SIG-M5 (cell line): ENCODE measurements at regions not wholly inside any gene's neighbourhood (a gene's known extent, or its start where the extent isn't known, plus 50 kb on each side); places are given as distances from the start of the nearest gene placed in this dataset.
"Not testable (repeated sequence)": the region's sequence is repeated elsewhere in the genome, so short reads cannot be mapped to it uniquely, and the experiment has no call there.

Experiments used
- DNase-seq: peaks from one replicate; lab custom pipeline; 2025; lab: John Stamatoyannopoulos, UW

DNA sequence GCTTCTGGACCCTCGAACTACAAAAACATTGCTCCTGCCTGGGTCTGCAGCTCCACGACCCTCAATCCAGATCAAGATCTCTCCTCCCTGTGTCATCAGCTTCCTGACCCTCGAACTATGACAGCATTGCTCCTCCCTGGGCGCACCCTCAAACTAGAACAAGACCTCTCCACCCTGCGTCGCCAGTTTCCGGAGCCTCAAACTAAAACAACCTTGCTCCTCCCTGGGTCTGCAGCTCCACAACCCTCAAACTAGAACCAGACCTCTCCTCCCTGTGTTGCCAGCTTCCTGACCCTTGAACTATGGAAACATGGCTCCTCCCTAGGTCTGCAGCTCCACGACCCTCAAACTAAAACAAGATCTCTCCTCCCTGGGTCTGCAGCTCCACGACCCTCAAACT, 339.7 kb upstream of the SULF2 start:
- no peak for DNase-seq

DNA sequence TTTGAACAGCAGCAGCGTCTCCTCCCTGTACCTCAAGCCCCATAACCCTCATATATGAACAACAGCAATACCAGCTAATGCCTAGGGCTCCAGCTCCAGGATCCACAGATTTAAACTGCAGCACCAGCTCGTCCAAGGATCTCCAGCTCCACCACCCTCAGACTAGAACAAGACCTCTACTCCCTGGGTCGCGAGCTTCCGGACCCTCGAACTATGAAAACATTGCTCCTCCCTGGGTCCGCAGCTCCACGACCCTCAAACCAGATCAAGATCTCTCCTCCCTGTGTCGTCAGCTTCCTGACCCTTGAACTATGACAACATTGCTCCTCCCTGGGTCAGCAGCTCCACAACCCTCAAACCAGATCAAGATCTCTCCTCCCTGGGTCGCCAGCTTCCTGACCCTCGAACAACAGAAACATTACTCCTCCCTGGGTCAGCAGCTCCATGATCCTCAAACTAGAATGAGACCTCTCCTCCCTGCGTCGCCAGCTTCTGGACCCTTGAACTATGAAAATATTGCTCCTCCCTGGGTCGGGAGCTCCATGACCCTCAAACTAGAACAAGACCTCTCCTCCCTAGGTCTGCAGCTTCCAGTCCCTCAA, 339.0 kb upstream of the SULF2 start:
- DNase-seq: no peak

DNA sequence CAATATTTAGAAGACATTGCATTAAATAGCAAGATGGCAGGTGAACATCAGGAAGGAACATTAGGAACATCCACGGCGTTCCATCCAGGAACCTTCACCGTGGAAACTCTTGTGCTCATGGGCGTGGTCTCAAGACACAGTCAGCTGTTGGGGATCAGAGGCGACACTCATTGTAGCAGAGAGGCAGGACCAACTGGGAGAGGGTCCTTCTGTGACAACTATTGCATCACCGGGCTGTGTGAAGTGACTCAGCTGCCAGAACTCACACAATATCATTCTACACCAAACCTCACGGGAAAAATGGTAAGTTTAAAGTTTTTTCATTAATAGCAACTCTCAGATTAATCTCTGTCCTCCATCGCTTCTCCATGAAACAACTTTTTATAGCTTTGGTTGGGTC, 334.8 kb upstream of the SULF2 start:
- DNase-seq: no peak

DNA sequence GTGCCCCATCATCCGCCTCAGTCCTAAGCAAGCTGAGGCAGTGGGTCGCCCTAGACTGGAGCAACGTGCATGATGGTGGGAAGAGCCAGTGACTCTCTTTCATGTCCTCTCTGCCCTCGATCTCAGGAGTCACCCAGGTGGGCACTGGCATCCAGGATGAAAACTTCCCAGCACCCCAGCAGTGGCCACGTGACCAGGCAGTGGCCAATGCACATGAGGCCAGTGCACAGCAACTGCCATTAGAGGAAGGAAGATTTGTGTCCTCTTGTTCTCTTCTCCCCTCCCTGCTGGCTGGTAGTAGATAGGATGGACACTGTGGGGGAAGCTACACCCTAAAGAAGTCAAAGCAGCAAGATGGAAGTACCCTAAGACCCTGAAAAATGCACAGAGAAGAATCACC, 334.1 kb upstream of the SULF2 start:
- DNase-seq: not testable (repeated sequence)

DNA sequence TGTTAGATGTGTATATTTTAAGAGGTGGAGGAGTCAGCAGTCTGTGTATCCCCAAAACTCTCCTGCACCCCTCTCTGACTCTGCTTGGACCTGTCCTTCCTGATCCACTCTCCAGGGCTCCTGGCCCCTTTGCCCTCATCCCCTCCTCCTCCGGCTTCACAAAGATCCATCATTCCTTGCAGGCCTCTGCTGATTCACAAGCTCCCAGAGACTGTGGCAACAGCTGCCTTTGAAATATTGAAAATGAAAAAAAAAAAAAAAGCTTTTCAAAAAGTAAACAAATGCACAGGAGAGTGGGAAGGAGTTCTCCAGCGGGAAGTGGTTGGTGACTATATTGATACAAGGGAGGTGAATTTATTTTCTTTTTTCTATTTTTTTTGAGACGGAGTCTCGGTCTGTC, 330.2 kb upstream of the SULF2 start:
- no peak for DNase-seq

DNA sequence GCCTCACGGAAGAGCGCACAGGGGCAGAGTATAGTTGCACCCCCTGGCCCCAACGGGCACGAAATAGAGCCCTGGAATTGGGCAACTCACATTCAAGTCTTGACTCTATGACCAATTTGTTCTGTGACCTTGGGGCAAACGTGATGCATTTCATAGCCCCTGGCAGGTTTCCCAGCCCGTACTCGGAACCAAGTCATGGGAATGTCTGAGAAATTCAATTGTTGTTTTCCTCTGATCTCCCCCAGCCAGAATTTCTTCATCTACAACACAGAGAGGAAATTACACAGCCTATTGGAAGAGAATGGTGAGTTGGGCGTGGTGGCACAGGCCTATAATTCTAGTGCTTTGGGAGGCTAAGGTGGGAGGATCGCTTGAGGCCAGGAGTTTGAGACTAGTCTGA, 322.3 kb upstream of the SULF2 start:
- DNase-seq: no peak

DNA sequence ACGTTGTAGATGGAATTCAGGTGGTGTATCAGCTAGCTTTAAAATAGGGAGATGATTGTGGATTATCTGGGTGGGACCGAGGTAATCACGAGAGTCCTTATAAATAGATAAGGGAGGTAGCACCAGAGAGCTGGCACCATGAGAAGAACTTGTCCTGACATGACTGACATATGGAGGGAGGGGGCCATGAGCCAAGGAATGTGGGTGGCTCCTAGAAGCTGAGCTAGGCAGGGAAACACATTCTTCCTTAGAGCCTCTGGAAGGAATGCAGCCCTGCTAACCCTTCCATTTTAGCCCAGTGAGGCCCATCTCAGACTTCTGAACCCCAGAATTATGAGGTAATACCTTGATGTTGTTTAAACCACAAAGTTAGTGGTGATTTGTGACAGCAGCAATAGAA, 321.1 kb upstream of the SULF2 start:
- DNase-seq: no peak

DNA sequence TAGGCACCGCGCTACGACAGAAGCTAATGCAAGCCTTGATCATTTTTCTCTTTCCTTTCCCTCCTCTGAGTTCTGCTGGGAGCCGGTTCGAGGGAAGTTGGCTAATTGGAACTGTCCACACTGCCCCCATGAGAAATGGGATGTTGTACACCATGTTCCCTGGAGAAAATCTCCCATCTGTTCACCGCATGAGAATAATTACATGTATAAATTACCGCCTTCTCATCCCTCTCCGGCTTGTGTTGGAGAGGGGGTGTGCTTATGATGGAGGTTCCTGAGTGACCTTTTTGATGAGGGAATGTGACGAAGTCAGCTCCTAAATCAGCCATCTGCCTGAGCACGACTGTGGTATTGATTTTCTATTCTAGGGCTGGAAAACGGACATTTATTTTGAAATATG, 320.2 kb upstream of the SULF2 start:
- no peak for DNase-seq

DNA sequence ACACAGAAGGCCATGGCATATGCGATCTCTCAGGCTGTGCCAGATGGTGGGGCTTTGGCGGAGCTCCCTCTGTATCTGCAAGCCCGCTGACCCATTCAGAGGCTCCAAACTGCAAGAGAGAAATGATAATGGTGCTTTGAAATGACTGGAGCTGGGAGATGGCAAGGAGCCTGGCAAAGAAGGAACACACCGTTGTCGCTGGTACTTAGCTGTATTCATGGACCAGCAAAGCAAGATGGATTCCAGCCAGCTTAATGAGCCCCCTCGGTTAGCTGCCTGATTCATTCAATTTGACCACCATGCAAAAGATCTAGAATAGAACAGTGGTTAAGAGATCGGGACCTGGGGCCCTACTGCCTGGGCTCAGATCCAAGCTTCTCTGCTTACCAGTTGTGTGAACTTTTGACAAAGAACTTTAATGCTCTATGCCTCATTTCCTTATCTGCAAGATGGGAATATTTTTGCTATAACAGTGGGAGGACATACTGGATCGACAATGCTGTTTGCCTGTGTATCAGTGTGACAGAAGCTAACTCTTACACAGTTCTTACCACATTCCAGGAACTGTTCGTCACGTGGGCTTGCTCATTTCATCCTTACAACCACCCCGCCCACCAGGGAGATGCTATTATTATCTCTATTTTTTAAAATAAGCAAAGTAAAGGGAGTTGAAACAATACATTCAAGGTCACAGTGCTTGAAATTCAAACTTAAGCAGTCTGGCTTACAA, 317.8 kb upstream of the SULF2 start:
- no peak for DNase-seq

DNA sequence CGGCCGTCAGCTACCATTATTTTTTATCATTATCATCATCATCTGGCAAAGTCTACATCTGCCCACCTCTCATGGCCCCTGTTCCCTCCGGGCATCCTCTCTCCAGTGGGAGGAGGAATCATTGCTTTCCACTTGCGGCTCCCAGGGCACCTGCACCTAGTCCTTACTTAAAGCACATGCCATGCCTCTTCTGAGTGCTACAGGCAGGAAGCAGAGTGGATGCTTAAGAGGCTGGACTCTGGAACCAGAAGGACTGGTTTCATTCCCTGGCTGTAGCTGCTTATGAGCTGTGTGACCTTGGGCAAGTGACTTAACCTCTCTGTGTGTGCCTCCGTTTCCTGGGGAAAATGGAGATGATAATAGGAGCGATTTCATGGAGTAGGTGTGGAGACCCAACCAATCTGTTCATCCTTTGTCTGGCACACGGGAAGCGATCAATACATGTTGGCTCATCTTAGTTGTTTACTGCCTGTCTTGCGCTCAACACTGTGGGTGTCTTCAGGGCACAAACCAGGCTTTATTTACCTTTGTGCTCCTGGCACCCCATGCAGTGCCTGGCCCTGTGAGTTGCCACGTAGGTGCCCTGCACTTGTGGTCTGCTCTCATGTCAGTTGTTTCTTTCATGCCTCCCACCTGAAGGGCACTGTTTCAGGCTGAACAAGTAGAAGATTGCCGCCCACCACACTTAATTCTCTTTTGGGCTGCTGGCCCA, 317.0 kb upstream of the SULF2 start:
- DNase-seq: no peak

DNA sequence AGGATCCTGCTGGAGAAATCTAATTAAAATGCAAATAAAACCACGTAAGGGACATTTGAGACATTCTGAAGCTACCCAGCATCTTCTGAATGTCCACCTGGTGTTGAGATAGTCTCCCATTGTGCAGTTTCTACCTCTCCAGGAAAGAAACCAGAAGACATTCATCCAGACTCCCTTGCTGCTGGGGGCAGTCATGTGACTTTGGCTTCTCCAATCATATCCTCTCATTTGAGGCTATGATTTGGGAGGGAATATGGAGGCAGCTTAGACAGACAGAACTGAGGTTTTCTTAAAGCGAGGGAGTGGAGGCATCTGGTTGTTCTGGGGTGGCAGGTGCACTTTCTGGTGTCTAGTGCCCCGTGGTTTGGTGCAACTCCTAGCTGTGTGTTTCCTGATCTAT, 315.2 kb upstream of the SULF2 start:
- no peak for DNase-seq

DNA sequence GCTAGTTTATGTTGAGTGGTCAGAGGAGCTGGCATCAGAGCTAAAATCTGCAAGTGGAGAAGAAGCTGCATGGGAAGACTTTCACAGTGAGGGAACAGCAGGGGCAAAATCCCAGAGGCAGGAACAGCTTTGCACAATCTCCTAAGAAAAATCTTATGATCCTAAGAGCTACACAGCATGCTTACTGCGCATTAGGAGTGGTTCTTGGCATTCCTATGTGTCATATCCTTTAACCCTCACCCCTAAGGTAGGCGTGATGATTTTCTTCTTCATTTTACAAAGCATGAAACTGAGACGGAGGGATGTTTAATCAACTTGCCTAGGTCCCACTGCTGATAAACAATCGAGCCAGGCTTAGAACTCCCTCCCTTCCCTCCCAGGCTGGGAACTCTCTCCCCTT, 313.6 kb upstream of the SULF2 start:
- DNase-seq: no peak

DNA sequence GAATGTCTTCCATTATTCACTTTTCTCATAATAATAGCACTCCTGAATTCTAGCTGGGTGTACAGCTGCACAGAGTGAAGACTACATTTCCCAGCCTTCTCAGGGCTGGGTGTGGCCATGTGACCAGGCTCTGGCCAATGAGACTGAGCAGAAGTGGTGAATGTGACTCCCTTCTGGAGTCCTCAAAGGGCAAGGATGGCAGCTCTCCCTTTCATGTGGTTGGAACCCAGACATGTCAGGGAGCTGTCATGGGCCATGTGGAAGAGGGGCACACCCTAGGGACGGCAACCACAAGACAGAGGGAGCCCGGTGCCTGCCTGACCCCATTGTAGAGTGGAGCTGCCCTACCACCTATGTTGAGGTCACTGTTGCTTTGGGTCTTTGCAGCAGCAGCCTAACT, 312.8 kb upstream of the SULF2 start:
- no peak for DNase-seq

DNA sequence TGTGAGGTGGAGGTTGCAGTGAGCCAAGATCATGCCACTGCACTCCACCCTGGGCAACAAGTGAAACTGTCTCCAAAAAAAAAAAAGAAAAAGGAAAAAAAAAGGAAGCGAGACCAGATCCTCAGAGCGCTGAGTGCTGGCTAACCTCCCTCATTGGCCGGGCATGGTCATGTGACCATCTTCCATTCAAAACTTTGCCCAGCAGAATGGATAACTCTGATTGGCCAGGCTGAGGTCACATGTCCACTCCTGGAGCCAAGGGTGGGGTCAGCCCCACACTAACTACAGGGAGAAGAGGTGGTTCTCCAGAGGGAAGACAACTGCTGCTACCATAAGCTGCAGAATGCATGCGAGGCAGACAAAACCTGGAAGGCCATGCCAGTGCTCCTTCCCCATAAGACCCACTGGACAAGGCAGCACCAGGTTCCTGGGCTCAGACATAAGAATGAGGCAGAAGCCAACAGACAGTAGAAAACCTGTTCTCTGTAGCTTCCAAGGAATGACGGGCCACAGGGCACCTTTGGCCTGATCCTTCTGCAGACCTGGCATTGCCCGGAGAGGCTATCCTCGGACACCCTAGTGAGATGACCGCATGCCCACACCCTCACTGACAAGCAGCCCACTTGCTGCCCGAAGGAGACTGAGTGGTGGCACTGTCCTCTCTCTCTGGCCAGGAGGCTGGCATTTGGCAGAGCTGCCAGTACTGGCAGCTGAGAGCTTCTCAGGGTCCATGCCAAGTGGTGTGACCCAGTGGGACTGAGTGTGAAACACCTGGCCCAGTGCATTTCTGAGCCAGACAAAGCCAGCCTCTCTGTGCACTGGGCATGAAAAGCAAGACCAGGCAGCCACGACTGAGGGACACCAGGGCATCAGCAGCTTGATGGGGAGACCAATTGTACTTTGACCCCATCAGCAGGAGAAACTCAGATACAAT, 311.9 kb upstream of the SULF2 start:
- no peak for DNase-seq

DNA sequence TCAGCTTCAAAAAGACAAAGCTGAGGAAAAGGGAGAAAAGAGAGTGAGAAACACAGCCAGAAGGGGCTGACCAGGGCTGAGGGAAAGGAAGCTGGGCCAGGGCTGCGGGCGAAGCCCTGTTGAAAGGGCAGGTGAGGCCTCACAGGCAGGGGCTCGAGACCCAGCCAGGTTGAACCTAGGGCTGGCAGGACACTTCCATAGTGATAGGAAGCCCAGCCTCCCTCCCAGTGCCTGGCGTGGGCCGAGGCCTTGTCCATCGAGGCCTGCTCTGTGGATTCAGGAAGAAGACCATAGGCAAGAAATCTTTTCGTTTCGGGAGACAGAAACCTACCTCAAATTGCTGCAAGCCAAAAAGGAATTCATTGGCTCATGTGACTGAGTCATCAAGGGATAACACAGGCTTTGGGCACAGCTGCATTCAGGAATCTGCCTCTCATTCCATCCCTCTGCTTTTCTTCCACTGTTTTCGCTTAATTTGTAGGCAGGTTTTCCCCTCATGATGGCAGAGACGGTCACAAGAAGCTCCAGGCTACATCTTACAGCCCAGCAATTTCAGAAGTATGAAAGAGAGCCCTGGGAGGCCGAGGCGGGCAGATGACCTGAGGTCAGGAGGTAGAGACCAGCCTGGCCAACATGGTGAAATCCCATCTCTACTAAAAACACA, 311.1 kb upstream of the SULF2 start:
- no peak for DNase-seq

DNA sequence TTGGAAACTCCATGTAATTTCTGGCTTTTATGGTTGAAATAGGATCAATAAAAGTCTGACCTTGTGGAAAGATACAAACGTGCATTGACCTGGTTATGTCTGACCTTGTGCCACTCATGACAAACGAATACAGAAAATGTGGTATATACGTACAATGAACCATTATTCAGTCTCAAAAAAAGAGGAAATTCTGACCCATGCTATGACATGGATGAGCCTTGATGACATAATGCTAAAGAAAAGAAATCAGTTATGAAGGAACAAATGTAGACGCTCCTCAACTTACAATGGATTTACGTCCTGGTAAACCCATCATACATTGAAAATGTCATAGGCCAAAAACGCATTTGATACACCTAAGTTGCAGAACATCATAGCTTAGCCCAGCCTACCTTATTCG, 309.7 kb upstream of the SULF2 start:
- DNase-seq: no peak

DNA sequence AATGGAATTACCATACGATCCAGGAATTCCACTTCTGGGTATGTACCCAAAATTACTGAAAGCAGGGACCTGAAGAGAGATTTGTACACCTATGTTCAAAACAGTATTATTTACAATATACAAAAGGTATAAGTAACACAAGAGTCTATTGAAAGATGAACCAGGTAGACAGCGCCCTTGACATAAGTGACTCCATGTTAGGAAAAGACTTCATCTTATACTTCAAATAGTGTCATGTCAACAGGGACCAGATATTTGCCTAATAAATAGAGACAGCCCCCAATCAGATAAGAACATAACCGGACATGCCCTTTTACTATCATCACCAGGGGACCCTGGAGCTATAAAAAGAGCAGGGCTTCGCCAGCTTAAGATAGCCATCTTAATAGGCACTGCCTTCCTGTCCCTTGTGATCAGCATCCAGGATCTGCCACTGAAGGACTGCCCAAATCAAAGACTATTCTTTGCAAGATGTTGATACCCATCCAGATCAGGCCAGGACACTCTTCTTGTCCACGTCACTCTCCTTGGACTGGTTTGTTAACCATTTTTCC, 309.0 kb upstream of the SULF2 start:
- DNase-seq: no peak

DNA sequence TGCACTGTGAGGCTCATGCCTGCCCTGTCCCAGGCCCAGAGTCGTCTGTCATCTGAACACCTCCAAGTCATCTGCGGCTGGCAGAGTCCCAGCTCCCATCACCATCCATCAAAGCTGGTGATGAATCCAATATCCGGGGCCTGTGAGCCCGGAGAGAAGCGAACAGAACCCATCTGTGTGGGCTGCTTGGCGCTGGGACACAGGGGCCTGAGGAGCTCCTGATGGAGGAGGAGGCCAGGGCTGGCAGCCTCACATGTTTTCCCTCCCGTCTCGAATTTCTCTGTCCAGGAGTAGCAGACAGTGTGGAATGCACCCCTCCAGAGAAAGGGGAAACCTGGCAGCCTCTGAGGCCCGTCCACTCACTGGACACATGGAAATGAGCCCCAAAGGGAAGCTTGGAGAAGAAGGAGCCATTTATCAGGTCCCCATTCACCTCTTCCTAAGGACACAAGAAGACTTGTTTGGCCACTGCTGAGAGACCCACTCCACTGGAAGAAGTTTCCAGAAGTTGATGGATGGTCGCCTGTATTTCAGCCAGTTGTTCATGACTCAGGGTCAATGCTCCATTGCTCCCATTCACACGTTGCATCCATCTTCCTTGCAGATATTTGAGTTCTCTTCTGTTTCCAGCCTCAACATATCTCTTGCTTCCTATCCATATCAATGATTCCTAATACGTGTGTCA, 307.5 kb upstream of the SULF2 start:
- no peak for DNase-seq

DNA sequence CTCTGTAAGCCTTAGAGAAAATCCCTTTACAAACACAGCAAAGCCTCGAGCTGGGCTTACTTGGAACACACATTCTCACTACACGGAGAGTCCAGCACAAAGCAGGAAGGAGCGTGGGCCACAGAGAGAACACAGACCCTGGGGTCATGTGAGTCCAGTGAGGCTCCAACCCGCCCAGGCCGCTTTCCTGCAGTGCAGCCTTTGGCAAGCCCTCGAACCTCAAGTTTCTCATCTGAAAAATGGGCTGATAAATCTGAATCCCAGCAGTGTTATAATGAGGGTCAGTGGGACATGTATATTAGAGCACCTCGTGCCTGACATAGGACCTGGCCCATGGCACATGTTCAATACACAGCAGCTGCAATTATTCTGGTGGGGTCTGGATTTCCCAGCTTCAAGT, 305.5 kb upstream of the SULF2 start:
- DNase-seq: no peak

DNA sequence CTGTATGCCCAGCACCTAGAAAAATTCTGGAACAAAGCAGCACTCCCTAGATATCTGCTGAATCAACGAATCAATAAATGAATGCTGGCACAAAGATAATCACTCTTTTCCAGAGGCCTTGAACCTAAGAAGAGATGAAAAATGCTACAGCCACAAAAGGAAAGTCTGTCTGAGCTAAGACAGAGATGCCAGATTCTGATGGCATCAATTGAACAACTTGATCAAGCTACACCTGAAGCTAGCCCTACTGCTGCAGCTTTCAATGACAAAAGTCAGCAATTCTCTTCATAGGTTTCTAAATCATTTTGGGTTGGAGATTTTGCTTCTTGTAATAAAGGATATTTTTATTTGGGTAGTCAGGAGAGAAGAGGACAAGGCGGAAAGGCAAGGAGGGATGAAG, 305.0 kb upstream of the SULF2 start:
- no peak for DNase-seq

DNA sequence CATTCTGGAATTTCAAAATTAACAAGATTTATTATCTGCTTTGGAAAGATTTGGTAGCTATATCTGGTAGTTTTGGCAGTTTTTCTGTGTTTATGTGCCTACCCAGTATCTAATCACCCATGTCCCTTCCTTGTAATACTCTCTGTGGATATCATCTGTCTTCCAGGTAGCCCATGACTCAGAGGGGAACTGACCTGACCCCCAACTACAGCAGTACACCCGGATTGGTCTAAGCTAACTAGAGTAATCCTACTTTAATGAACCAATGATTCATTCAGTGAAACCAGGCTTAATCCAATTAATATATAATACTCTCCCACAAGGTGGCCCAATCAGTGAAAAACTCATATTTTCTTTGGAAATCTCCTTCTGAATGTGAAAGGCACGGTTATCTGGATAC, 295.3 kb upstream of the SULF2 start:
- no peak for DNase-seq
